ENCODE measurements at regions not wholly inside any gene's neighbourhood (a gene's known extent, or its start where the extent isn't known, plus 50 kb on each side); places are given as distances from the start of the nearest gene placed in this dataset.

GRCh38 chr14:44833376-44834060 is 128.2 kb downstream of the KLHL28 start:
- no peaks in the 10 kb centered on the region for H4K20me1 ChIP-seq (ENCODE audit: control insufficient read depth, extremely low read depth, insufficient read depth, low read length)
- dilution Hi-C loops (cut with MboI; ENCODE audit: extremely low pct_ligation_motif_present, low sequenced_read_pairs): no loop called here
- no peak for DNase-seq (ENCODE audit: low read depth, low spot score)
- no peak overlapping the region for H3K27ac ChIP-seq (ENCODE audit: control insufficient read depth, insufficient read depth, low read length)
- H3K9me1 ChIP-seq (ENCODE audit: control insufficient read depth, extremely low read depth, insufficient read depth, low read length): no peaks in the 10 kb centered on the region
- H3K79me2 ChIP-seq (ENCODE audit: control insufficient read depth, insufficient read depth, low read length): no peaks in the 10 kb centered on the region
- no peaks in the 10 kb centered on the region for H3K27me3 ChIP-seq (ENCODE audit: control insufficient read depth, extremely low read depth, insufficient read depth, low read length)
- H3K9me3 ChIP-seq (ENCODE audit: control insufficient read depth, low read depth, low read length): no peaks in the 10 kb centered on the region
- TF ChIP-seq EZH2 (IDR thresholded peaks at IDR 0.05; ENCODE audit: low read length) (no peak), CTCF (optimal IDR thresholded peaks at IDR 0.05 in 1 of 3, IDR thresholded peaks at IDR 0.05 in 1 of 3, conservative IDR thresholded peaks at IDR 0.05 in 1 of 3; ENCODE audit: extremely low read depth in 1 of 3, insufficient read depth in 2 of 3, low read length in 3 of 3) (no peak)
- H3K9ac ChIP-seq (ENCODE audit: control insufficient read depth, extremely low read depth, insufficient read depth, low read length): no peak overlapping the region
- H3K4me2 ChIP-seq (ENCODE audit: control insufficient read depth, extremely low read depth, insufficient read depth, low read depth, low read length): no peak overlapping the region
- no peaks in the 10 kb centered on the region for H3K4me1 ChIP-seq (ENCODE audit: control insufficient read depth, extremely low read depth, insufficient read depth, low read length)
- no peak overlapping the region for H2AFZ ChIP-seq (ENCODE audit: control insufficient read depth, low read length)
- FAIRE-seq: no peak
- H3K4me3 ChIP-seq (ENCODE audit: control insufficient read depth in 2 of 3, extremely low read depth in 1 of 3, insufficient read depth in 2 of 3, low read depth in 1 of 3, low read length in 3 of 3): no peak overlapping the region
- no peaks in the 10 kb centered on the region for H3K36me3 ChIP-seq (ENCODE audit: control insufficient read depth in 2 of 2, extremely low read depth in 1 of 2, insufficient read depth in 2 of 2, low read length in 2 of 2)

- no peak overlapping the region for H3K27ac ChIP-seq (ENCODE audit: control insufficient read depth, insufficient read depth, low read length)
- no peaks in the 10 kb centered on the region for H4K20me1 ChIP-seq (ENCODE audit: control insufficient read depth, extremely low read depth, insufficient read depth, low read length)
- TF ChIP-seq EZH2 (IDR thresholded peaks at IDR 0.05; ENCODE audit: low read length): no peak
- TF ChIP-seq CTCF (optimal IDR thresholded peaks at IDR 0.05 in 1 of 3, IDR thresholded peaks at IDR 0.05 in 1 of 3, conservative IDR thresholded peaks at IDR 0.05 in 1 of 3; ENCODE audit: extremely low read depth in 1 of 3, insufficient read depth in 2 of 3, low read length in 3 of 3): no peak
- dilution Hi-C loops (cut with MboI; ENCODE audit: extremely low pct_ligation_motif_present, low sequenced_read_pairs): no loop called here
- H2AFZ ChIP-seq (ENCODE audit: control insufficient read depth, low read length): no peak overlapping the region
- no peaks in the 10 kb centered on the region for H3K79me2 ChIP-seq (ENCODE audit: control insufficient read depth, insufficient read depth, low read length)
- H3K36me3 ChIP-seq (ENCODE audit: control insufficient read depth in 2 of 2, extremely low read depth in 1 of 2, insufficient read depth in 2 of 2, low read length in 2 of 2): no peaks in the 10 kb centered on the region
- no peaks in the 10 kb centered on the region for H3K9me1 ChIP-seq (ENCODE audit: control insufficient read depth, extremely low read depth, insufficient read depth, low read length)
- H3K4me1 ChIP-seq (ENCODE audit: control insufficient read depth, extremely low read depth, insufficient read depth, low read length): no peaks in the 10 kb centered on the region
- H3K9me3 ChIP-seq (ENCODE audit: control insufficient read depth, low read depth, low read length): no peaks in the 10 kb centered on the region
- H3K4me2 ChIP-seq (ENCODE audit: control insufficient read depth, extremely low read depth, insufficient read depth, low read depth, low read length): no peak overlapping the region
- no peak for FAIRE-seq
- no peak overlapping the region for H3K4me3 ChIP-seq (ENCODE audit: control insufficient read depth in 2 of 3, extremely low read depth in 1 of 3, insufficient read depth in 2 of 3, low read depth in 1 of 3, low read length in 3 of 3)
- no peaks in the 10 kb centered on the region for H3K27me3 ChIP-seq (ENCODE audit: control insufficient read depth, extremely low read depth, insufficient read depth, low read length)
- no peak overlapping the region for H3K9ac ChIP-seq (ENCODE audit: control insufficient read depth, extremely low read depth, insufficient read depth, low read length)
- DNase-seq (ENCODE audit: low read depth, low spot score): no peak
These were observed 131.4 kb downstream of the KLHL28 start for GRCh38 chr14:44830371-44830770.

All from keratinocyte (primary cell).